ENCODE measurements at regions not wholly inside any gene's neighbourhood (a gene's known extent, or its start where the extent isn't known, plus 50 kb on each side); places are given as distances from the start of the nearest gene placed in this dataset.

- Histone ChIP-seq H3K36me3 (ENCODE audit: control insufficient read depth, insufficient read depth, low read length) (no peaks in the 10 kb centered on the region), H3K9me3 (ENCODE audit: control insufficient read depth, low read length) (no peaks in the 10 kb centered on the region), H2AFZ (no peak overlapping the region), H3K27ac (no peak overlapping the region), H3K27me3 (ENCODE audit: control insufficient read depth, insufficient read depth, low read length) (no peaks in the 10 kb centered on the region), H3K4me1 (no peaks in the 10 kb centered on the region), H3K4me3 (ENCODE audit: low read depth, low read length) (no peak overlapping the region), H3K79me2 (no peaks in the 10 kb centered on the region), H3K9ac (no peak overlapping the region), H3K4me2 (ENCODE audit: low read length) (no peak overlapping the region)
- TF ChIP-seq, protein P1, sequence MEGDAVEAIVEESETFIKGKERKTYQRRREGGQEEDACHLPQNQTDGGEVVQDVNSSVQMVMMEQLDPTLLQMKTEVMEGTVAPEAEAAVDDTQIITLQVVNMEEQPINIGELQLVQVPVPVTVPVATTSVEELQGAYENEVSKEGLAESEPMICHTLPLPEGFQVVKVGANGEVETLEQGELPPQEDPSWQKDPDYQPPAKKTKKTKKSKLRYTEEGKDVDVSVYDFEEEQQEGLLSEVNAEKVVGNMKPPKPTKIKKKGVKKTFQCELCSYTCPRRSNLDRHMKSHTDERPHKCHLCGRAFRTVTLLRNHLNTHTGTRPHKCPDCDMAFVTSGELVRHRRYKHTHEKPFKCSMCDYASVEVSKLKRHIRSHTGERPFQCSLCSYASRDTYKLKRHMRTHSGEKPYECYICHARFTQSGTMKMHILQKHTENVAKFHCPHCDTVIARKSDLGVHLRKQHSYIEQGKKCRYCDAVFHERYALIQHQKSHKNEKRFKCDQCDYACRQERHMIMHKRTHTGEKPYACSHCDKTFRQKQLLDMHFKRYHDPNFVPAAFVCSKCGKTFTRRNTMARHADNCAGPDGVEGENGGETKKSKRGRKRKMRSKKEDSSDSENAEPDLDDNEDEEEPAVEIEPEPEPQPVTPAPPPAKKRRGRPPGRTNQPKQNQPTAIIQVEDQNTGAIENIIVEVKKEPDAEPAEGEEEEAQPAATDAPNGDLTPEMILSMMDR (IDR thresholded peaks at IDR 0.05) = no peak
These were observed 994.7 kb downstream of the EPHA3 start for GRCh38 chr3:90102146-90102545.

GRCh38 chr3:90121326-90121725 is 1013.9 kb downstream of the EPHA3 start:
- H3K4me2 ChIP-seq (ENCODE audit: low read length) = no peak overlapping the region
- TF ChIP-seq, protein P1 (IDR thresholded peaks at IDR 0.05) = no peak

GRCh38 chr3:90128391-90128790 is 1021.0 kb downstream of the EPHA3 start:
- Histone ChIP-seq H3K9ac (no peak overlapping the region), H3K9me3 (ENCODE audit: control insufficient read depth, low read length) (peaks cover 4% of the 10 kb centered on the region), H3K36me3 (ENCODE audit: control insufficient read depth, insufficient read depth, low read length) (no peaks in the 10 kb centered on the region), H3K27me3 (ENCODE audit: control insufficient read depth, insufficient read depth, low read length) (no peaks in the 10 kb centered on the region), H3K4me3 (ENCODE audit: low read depth, low read length) (no peak overlapping the region), H3K79me2 (no peaks in the 10 kb centered on the region), H3K27ac (no peak overlapping the region), H3K4me1 (no peaks in the 10 kb centered on the region), H2AFZ (no peak overlapping the region), H3K4me2 (ENCODE audit: low read length) (no peak overlapping the region)
- TF ChIP-seq, protein P1 (IDR thresholded peaks at IDR 0.05) = no peak

More at GRCh38 chr3:90121326-90121725, 1013.9 kb downstream of the EPHA3 start:
- Histone ChIP-seq H3K9ac (no peak overlapping the region), H3K27me3 (ENCODE audit: control insufficient read depth, insufficient read depth, low read length) (no peaks in the 10 kb centered on the region), H2AFZ (no peak overlapping the region), H3K79me2 (no peaks in the 10 kb centered on the region), H3K36me3 (ENCODE audit: control insufficient read depth, insufficient read depth, low read length) (no peaks in the 10 kb centered on the region), H3K4me3 (ENCODE audit: low read depth, low read length) (no peak overlapping the region), H3K9me3 (ENCODE audit: control insufficient read depth, low read length) (no peaks in the 10 kb centered on the region), H3K4me1 (no peaks in the 10 kb centered on the region), H3K27ac (no peak overlapping the region)

GRCh38 chr3:90129730-90130129 is 1022.3 kb downstream of the EPHA3 start:
- Histone ChIP-seq H2AFZ (no peak overlapping the region), H3K27ac (no peak overlapping the region), H3K4me1 (no peaks in the 10 kb centered on the region), H3K27me3 (ENCODE audit: control insufficient read depth, insufficient read depth, low read length) (no peaks in the 10 kb centered on the region), H3K4me2 (ENCODE audit: low read length) (no peak overlapping the region), H3K36me3 (ENCODE audit: control insufficient read depth, insufficient read depth, low read length) (no peaks in the 10 kb centered on the region), H3K4me3 (ENCODE audit: low read depth, low read length) (no peak overlapping the region), H3K9me3 (ENCODE audit: control insufficient read depth, low read length) (peaks cover 4% of the 10 kb centered on the region), H3K9ac (no peak overlapping the region), H3K79me2 (no peaks in the 10 kb centered on the region)
- TF ChIP-seq, protein P1 (IDR thresholded peaks at IDR 0.05) = no peak

DNA sequence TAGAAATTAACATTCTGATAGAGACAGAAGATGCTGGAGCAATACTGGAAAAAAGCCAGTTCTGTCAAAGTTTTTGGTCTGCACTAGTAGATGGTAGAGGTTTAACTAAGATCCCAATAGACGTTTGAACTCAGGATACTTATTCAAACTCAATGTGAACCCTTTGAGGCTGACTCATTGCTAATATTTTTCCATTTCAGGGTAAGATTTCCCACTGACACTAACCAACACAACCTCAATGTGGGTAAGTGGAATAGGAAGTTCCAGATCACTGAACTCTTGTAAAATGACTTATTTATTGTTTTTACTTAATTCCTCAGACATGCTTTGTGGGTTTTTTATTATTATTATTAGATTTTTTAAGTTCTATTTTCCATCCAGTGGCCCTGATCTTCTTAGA is 1024.8 kb downstream of the EPHA3 start:
- no peaks in the 10 kb centered on the region for H3K4me1 ChIP-seq
- H3K27ac ChIP-seq = no peak overlapping the region
- TF ChIP-seq, protein P1 (IDR thresholded peaks at IDR 0.05) = no peak
- H3K79me2 ChIP-seq = no peaks in the 10 kb centered on the region
- H3K4me3 ChIP-seq (ENCODE audit: low read depth, low read length) = no peak overlapping the region
- H3K36me3 ChIP-seq (ENCODE audit: control insufficient read depth, insufficient read depth, low read length) = no peaks in the 10 kb centered on the region
- no peak overlapping the region for H3K9ac ChIP-seq
- H3K4me2 ChIP-seq (ENCODE audit: low read length) = no peak overlapping the region
- no peaks in the 10 kb centered on the region for H3K27me3 ChIP-seq (ENCODE audit: control insufficient read depth, insufficient read depth, low read length)
- H3K9me3 ChIP-seq (ENCODE audit: control insufficient read depth, low read length) = peaks cover 4% of the 10 kb centered on the region
- no peak overlapping the region for H2AFZ ChIP-seq
